NCI-H510A treated with DMSO at 0.1 percent for 48 hours (cell line): ENCODE measurements at regions not wholly inside any gene's neighbourhood (a gene's known extent, or its start where the extent isn't known, plus 50 kb on each side); places are given as distances from the start of the nearest gene placed in this dataset.

Source experiments
- DNase-seq: peaks from one replicate; lab custom pipeline; 2025; lab: John Stamatoyannopoulos, UW

DNA sequence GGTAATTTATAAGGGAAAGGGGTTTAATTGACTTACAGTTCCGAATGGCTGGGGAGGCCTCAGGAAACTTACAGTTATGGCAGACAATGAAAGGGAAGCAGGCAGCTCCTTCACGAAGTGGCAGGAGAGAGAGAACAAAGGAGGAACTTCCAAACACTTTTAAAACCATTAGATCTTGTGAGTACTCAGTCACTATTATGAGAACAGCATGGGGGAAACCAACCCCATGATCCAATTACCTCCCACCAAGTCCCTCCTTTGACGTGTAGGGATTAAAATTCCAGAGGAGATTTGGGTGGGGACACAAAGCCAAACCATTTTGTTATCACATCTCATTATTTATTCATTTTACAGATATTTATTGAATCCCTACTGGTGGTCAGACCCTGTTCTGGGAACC lies 822.8 kb downstream of the GALC start:
- DNase-seq = no peak

DNA sequence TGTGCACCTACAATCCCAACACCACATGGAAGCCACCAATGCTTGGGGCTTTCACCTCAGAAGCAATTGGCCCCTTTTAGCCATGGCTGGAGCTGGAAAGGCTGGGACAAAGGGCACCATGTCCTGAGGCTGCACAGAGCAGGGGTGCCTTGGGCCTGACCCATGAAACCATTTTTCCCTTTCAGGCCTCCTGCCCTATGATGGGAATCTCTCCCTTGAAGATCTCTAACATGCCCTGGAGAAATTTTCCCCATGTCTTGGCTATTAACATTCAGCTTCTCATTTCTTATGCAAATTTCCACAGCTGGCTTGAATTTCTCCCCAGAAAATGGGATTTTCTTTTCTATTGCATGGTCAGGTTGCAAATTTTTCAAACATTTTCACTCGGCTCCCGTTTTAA lies 823.6 kb downstream of the GALC start:
- DNase-seq = no peak

DNA sequence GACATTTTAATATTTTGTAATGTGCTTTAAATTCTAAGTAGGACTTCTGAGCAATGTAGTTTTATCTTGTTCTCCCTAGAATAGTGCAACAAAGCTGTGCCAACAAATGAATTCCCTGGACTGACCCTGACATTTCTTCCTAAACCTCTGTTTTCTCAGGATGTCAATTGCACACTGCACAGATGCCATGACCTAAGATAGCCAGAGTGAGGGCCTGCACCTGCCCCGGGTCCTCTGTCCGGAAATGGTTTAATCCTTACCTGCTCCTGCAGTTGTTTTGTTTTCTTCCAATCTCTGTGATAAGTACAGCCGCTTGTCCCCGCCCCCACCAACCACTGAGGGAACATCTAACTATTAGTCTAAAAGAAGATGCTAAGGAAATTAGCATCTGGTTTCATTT lies 831.5 kb downstream of the GALC start:
- DNase-seq = no peak

DNA sequence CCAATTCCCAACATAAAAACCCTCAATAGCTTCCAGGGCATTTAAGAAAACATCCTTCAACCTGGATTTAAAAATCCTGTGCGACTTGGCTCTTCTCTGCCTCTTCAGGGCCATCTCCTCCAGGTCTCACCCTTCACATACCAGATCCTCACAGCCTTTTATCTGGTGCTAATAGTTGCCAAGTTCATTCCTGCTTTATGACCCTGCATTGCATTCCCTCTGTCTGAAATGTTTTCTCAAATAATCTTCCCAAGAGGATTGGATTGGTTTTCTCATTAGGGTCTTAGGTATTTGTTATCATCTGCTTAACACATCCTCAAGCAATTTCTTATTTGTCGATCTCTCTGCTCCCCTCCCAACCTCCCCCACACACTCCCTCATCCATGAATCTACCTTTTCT lies 832.0 kb downstream of the GALC start:
- no peak for DNase-seq

DNA sequence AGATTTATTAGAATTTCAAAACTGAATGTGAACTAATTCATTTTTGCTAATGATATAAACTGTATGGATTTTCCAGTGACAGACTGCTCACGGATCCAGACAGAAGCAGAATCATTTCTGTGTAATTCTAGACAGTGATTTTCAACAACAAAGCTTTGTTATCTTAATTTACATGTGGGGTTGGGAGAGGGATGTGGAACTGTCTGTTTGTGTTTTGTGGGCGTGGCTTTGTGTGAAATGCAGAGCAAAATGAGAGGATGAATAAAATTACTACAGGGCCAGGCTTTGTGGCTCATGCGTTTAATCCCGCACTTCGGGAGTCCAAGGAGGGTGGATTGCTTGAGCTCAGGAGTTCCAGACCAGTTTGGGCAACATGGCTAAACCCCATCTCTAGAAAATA lies 834.7 kb downstream of the GALC start:
- DNase-seq = no peak

DNA sequence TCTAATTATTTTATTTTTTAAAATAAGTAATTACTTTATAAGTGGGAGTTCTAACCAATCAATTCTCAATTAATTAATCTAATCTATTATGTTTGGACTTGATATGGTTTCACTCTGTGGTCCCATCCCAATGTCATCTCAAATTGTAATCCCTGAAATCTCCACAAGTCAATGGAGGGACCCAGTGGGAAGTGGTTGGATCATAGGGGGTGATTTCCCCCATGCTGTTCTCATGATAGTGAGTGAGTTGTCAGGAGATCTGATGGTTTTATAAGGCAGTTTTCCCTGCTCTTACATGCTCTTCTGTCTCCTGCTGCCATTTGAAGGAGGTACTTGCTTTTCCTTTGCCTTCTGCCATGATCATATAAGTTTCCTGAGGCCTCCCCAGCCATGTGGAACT lies 836.1 kb downstream of the GALC start:
- no peak for DNase-seq

DNA sequence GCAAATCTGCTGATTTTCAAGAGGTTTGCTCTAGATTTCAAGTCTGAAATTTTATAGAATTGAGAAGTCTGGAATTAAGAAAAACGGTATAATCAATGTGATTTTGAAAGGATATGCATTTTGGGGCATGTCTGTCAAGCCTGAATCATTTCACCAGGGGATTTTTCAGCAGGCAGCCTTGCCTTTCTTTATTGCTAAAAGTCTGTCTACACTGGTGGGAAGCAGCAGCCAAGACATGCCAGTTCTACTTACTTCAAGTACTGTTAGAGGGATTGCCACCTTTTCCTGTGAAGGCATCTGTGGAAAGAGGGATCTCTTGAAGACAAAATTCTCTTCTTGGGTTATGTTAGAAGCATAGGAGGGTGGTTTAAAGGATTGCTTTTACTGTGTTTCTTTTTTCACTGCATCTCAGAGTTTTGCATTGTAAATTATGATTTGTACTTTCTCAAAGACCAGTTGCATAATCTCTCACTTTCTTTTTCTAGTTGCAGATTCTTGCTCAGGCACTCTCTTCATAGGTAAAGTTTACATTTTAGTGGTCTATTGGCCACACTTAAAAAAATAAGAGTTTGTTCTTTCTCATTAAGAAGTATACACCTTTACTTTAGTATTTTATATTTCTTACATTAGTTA lies 837.0 kb downstream of the GALC start:
- DNase-seq = no peak

DNA sequence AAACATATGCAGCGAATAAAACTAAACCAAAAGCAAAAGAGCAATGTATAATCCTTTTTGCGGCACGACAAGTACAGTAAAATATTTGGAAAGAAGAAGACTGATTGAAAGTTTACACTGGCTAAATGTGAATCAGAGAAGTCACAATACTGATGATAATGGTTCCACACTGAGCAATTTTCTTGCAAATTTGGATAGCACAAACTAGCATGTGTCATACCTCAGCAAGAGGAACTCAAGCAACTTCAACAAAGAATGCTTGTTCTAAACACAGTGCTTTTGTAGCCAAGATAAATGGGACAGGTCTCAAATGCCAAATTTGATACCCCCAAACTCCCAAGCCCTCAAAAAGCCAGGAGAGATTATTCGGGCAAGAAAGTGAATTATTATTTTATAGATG lies 839.1 kb downstream of the GALC start:
- no peak for DNase-seq

DNA sequence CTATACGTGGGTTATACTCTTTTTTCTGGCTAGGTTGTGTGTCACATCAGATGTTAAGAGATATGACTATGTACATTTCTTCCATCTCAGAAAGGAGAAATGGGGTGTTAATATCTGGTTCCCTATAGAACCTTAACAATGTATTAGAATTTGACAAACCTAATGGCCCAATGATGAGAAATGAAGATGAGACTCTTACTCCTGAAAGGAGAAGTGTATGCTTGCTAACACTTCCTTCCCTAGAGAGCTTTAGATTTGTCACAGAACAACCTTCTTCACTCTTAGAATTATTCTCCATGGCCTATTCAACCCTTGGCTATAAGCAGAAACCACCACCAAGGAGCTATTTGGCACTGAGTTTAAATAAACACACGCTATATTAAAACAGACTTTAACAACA lies 839.6 kb downstream of the GALC start:
- DNase-seq = no peak

DNA sequence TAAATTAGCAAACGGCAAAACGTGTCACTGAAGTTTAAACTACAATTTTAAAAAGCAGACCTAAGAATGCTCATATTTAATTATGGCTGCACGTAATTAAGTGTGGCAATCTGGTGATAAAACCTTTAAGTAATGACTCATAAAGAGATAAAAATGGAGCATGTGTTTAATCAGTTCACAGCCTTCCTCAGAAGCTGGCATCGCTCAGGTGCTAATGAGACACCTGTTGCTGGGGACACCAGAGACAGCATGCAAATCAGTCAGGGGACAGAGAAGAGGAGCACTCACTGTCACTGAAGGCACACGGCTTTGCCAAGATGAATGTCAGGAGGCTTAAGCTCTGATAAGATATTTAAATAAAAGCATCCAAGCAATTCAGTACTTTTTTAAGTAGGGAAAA lies 840.3 kb downstream of the GALC start:
- DNase-seq = no peak

DNA sequence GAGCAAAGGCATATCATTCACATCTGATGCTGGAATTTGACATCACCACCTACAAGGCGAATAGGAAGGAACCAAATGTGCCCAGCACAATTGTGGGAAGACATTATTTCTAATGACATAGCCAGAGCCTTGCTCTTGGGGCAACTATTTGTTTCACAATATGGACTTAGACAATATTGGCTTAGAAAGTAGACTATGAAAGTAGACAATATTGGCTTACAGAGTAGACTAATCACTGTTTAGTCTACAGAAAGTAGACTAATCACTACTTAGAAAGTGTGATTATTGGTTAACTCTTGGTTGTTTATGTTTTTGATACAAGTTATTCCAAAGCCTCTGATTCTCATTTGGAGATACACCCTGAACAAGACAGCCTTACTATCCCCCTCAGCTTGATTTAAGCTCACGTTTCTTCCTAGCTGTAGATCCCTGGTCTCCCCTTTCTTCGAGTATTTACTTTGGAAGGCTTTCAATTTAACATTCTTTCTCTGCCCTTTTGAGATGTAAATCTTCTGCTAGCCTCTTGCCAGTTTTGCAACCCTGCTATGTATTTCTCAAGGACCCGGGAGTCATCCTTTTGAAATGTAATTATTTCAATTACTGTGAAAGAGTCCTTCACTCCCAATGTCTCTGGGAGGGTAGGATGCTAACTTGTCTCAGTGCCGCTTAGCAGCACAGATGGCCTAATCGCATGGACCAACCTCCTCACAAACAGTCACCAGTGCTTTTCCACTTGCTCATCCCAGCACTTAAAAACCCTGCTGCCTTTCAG lies 843.2 kb downstream of the GALC start:
- DNase-seq = no peak

DNA sequence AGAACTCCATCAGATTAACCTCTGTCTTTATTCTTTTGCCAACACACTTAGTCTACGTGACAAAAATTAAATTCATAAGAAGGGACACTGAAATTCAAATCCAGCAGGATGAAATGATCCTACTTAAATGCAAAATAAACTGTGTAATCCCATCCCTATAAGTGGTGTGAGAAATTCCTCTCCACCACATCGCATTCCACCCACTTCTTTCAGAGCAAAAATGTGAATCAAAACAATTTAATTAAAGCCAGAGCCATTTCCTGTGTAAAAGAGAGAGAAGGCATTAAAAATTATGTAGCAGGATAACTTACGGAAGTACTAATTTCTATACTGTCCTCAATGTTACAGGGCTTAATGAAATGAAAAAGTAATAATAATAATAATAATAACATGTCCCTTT lies 844.3 kb downstream of the GALC start:
- DNase-seq = no peak

DNA sequence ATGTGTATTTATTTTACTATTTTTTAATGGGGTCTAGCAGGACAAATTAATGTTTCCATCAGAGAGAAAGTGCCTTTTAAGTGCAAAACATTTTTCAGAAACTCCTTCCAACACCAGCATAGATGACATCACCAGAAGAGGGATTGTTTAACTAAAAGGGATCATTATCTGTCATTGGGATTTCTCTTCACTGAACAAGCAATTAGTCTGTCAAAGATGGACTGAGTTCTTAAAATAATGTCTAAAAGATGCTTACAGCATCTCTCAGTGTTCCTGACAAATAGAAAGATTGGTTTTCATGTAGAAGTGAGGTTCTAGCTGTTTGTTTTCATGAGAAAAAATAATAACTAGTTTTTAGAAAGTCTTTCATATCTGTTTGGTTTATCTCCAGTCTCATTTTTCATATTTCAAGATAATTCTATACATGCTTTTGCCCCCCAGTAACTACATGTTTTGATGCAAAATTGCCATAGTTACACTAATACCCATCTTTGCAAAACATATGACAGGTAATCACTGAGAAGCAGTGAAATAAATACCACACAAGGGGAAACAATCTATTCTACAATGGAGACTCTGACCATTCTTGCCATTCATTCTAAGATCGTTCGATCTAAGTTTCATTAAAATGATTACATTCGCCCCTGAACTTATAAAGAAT lies 850.3 kb downstream of the GALC start:
- DNase-seq = no peak

DNA sequence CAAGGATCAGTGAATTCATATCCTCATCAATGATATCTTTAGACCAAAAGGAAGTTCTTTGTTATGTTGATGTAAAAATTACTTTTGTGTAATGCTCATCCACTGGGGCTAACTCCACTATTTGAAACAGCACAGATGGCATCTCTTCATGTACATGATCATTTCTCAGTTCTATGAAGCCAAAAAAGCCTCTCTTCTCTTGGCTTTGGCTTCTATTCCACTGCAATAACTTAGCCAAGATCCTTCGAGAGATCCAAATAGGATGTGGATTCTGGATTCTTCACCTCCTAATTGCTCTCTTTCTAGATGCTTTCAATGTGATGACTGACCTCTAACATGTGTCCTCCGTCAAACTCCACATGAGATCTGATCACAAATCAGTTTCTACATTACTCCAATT lies 851.2 kb downstream of the GALC start:
- DNase-seq = no peak

DNA sequence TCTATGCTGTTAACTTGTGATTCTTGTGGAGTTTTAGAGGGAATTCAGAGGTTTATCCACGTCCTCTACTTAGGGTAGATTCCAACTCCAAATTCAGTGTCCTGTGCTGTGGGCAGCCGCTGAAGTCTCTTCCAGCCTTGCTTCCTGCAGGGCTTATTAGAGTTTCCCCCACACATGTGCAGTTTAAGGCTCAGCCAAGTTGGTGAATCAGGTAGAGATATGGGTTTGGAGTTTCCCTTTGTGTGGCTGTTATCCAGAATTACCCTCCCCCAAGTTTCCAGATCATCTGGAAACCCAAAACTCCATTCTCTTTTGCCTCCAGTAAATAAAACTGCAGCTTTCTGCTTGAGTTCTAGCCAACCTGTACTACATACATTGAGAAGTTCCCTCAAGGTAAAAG lies 853.7 kb downstream of the GALC start:
- no peak for DNase-seq

DNA sequence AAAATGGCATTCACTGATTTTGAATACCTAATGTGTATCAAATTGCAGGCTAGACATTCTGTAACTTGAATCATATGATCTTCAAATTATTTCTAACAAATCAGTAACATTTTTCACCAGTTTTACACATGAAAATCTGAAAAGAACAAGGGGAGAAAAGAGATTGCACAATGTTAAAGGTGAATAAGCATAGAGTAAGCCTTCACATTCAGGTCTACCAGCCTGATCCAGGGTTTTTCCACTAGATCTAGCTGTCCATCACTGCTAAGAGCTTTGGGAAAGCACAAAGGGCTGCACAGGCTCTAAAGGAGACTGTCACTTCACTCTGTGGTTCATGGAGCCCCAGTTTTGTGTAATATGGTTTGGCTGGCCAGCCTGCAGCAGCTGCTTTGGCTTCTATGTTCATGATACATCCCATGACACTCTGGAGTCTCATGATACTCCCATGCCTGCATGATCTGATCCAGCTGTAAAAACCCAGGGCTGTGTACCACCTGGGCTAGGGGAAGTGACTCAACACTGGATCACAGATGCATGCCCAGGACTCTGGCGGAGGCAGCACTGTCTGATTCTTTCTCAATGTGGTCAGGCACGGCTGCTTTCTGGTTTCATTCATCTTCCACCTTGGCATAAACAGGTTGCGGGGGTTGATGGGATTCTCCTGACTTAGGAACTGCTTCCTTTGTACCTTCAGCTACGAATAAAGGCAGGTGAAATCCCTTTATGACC lies 859.7 kb downstream of the GALC start:
- no peak for DNase-seq

DNA sequence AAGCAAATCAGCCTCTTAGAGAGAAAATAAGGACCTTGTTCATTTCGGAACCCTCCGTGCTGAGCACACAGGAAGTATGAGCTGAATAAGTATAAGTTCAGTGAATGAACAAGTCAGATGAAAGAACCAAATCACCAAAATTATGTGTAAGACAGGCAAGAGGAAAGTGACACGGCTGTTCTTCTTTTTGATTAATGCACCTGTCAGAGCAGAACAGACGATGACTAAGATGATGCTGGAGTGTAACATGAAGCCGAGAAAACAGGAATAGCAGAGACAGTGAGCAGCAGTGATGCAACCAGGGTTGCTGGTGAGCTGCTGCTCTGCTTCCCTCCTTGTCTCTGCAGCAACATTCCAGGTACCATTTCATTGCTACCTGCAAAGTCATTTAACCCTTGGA lies 861.1 kb downstream of the GALC start:
- DNase-seq = peak; percentile 67

DNA sequence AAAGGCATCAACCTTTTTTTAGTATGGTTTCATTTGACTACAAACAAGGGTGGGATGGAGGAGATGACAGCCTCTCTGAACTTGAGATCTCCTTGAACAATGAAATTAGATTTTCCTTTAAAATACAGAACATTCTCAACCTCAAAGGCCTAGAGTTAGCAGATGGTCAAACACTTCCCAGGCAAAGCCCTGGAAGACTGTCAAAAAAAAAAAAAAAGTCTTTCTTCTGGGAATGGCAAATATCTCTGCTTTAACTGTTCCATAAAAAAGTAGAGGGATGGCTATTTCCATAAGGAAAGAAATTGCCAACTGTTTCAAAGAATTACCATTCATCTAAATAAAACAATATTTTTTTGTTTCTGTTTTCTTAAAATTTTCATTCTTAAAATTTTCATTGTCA lies 870.8 kb downstream of the GALC start:
- no peak for DNase-seq

DNA sequence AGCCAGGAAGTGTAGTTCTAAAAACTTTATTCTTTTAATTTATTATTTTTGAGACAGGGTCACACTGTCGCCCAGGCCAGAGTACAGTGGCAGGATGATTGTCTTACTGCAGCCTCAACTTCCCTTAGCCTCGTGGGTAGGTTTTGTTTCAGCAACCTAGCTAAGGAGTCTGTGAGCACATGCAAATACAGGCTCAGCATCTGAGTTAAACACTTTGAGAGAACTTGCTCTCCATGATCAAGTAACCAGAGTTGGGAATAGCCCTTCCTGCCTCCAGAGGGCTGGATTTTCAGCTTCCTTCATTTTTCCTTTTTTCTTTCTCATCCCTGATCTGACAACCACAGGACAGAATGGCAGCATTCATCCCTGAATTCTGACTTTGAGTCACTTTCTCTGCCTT lies 871.3 kb downstream of the GALC start:
- DNase-seq = no peak

DNA sequence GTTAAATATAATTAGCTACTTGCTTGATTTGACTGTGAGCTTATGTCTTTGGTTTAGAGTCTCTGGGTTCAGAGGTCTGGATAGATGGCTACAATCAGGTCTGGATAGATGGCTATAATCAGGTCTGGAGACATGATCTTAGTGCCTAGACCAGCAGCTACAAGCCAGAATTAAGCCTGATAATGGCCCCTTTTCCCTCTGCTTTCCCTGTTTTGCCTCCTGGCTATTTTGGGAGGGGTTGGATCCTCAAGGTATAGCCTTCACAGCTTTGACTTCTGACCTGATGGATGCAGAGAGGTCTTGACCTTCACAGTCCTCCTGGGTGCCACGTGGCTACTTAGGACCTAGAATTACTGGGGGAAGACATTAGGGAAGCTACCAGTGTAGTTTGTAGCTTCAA lies 877.7 kb downstream of the GALC start:
- DNase-seq = no peak

DNA sequence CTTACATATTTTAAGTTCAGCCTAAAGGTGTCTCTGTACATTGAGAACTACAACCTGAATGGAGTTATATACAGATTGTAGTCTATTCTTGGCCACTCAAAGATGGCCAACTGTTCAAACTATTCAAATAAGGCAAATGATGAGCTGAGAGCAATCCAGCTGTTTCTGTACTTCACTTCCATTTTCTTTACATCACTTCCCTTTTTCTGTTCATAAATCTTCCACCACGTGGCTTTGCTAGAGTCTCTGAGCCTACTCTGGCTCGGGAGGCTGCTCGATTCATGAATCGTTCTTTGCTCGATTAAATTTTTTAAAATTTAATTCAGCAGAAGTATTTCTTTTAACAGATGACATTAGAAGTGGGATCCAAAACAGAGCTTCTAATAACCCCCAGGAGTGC lies 879.7 kb downstream of the GALC start:
- DNase-seq = no peak

DNA sequence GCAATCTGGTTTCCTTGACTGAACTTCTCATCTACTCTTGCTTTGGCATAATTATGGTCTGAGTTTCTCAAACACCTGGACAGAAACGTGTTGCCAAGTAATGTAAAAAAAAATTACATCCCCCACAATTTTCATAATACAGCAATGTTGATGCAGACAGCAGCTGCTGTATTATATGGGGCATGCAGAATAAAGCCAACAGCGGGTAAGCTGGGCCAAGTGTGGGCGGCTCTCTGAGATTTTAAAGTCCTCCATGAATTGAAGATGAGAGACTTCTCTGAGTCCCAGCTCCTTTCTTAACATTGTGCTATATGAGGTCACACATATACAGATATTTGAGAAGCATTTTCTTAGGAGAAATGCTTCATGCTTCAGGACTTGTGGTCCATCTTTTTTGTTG lies 881.2 kb downstream of the GALC start:
- DNase-seq = no peak

DNA sequence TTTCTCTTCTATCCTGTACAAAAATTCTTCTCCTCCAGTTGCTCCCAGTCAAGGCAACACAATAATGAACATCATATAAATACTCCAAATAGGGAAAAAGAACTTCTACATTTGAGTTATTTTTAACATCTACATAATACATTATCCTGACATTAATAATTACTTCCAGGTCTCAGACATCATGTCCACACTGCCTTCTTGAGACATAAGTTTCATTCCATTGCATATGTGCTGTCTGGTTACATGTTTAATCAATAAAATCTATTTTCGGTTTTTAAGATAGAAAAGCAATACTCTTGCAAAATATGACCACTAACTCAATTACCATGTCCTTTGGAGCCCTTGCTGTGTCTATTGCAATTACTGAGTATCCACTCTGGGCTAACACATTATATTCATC lies 881.9 kb downstream of the GALC start:
- DNase-seq = no peak
